PC-9 (cell line): ENCODE measurements at regions not wholly inside any gene's neighbourhood (a gene's known extent, or its start where the extent isn't known, plus 50 kb on each side); places are given as distances from the start of the nearest gene placed in this dataset.

Source experiments
- BruUV-seq: library from RNA; stranded (reverse); fragments of 400-500 nt; replicated peaks from 2 replicates; lab custom pipeline; 2021; lab: Mats Ljungman, UMichigan
- CTCF ChIA-PET: fragments of 300-600 bp; sonication (Branson Sonifier 250); formaldehyde crosslinking; loops from one replicate; lab custom pipeline; 2022; ENCODE audit warnings: antibody characterized with exemption; lab: Charles Lee
- POLR2A ChIA-PET: fragments of 300-600 bp; sonication (Branson Sonifier 250); formaldehyde crosslinking; loops from one replicate; lab custom pipeline; 2022; ENCODE audit warnings: antibody characterized with exemption; ENCODE audit not compliant: unreplicated experiment; lab: Charles Lee
- DNase-seq, 2 experiments: peaks; one replicate each; pipeline versions ENCODE4 v3.0.0 to v3.0.0-alpha.2; 2015 to 2022; ENCODE audit warnings: mixed read lengths in 1 of 2
- H2AFZ ChIP-seq: fragments of 200-600 bp; sonication (generic); 2 replicates; pipeline ENCODE4 v1.8.1; 2017; ENCODE audit warnings: antibody characterized with exemption
- H3F3A ChIP-seq: fragments of 200-600 bp; sonication (generic); 2 replicates; pipeline ENCODE4 v1.8.1; 2017; ENCODE audit warnings: antibody characterized with exemption, mild to moderate bottlenecking, low read depth; ENCODE audit not compliant: insufficient read depth
- H3K27ac ChIP-seq: fragments of 200-600 bp; sonication (generic); 2 replicates; pipeline ENCODE4 v1.6.1; 2016; ENCODE audit warnings: mixed run types
- H3K27me3 ChIP-seq: fragments of 200-600 bp; sonication (generic); 2 replicates; pipeline ENCODE4 v1.6.1; 2016; ENCODE audit warnings: low read depth, mixed run types; ENCODE audit not compliant: insufficient read depth
- H3K36me3 ChIP-seq: fragments of 200-600 bp; sonication (generic); 2 replicates; pipeline ENCODE4 v1.6.1; 2016; ENCODE audit warnings: low read depth, mixed run types
- H3K4me1 ChIP-seq: fragments of 200-600 bp; sonication (generic); replicated peaks from 2 replicates; pipeline ENCODE4 v1.6.1; 2016; ENCODE audit warnings: mixed run types; ENCODE audit not compliant: insufficient read depth
- H3K4me2 ChIP-seq: fragments of 200-600 bp; sonication (generic); 2 replicates; pipeline ENCODE4 v1.6.1; 2017; ENCODE audit warnings: mixed run types
- H3K4me3 ChIP-seq: fragments of 200-600 bp; sonication (generic); 2 replicates; pipeline ENCODE4 v1.6.1; 2016; ENCODE audit warnings: mixed run types
- H3K79me2 ChIP-seq: fragments of 200-600 bp; sonication (generic); 2 replicates; pipeline ENCODE4 v1.6.1; 2017; ENCODE audit warnings: low read depth, mixed run types
- H3K9me2 ChIP-seq: fragments of 200-600 bp; sonication (generic); 2 replicates; pipeline ENCODE4 v1.8.1; 2017; ENCODE audit warnings: mild to moderate bottlenecking; ENCODE audit not compliant: insufficient read depth
- H3K9me3 ChIP-seq: fragments of 200-600 bp; sonication (generic); 2 replicates; pipeline ENCODE4 v1.8.1; 2016; ENCODE audit warnings: low read depth; ENCODE audit not compliant: insufficient read depth
- H4K20me1 ChIP-seq: fragments of 200-600 bp; sonication (generic); 2 replicates; pipeline ENCODE4 v1.8.1; 2017; ENCODE audit not compliant: insufficient read depth
- EZH2 ChIP-seq: fragments of 200-600 bp; sonication (generic); IDR thresholded peaks from 2 replicates; pipeline ENCODE4 v1.8.0; 2017; ENCODE audit warnings: antibody characterized with exemption, low read depth
- intact Hi-C: fragments of 100-400 bp; cut with micrococcal nuclease; formaldehyde crosslinking; loops from one replicate; pipeline ENCODE4 v1.10.0; 2022; ENCODE audit not compliant: unreplicated experiment
- TF ChIP-seq, protein P1 (sequence below): fragments of 200-600 bp; sonication (generic); conservative IDR thresholded peaks from 2 replicates; pipeline ENCODE4 v1.6.1; 2017; ENCODE audit warnings: mixed run types, antibody characterized with exemption, mild to moderate bottlenecking, moderate library complexity

DNA sequence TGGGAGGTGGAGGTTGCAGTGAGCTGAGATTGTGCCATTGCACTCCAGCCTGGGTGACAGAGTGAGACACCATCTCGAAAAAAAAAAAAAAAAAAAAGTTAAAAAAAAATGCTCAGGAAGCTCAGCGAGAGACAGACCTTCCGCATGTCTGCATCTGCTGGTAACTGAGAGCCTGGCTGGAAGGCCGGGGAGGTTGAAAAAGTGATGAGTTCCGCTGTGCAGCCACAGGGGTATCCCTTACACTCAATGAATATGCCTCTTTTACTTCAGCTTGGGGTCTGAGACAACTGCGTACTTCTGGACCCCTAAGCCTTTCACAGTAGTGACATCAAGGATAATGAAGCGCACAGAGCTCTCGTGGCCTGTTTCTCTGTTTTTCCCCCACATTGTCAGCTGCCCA, 179.9 kb upstream of the KLF4 start:
- H3K79me2 ChIP-seq = no peaks in the 10 kb centered on the region
- H3K9me3 ChIP-seq = no peaks in the 10 kb centered on the region
- TF ChIP-seq EZH2 = no peak
- TF ChIP-seq, protein P1, sequence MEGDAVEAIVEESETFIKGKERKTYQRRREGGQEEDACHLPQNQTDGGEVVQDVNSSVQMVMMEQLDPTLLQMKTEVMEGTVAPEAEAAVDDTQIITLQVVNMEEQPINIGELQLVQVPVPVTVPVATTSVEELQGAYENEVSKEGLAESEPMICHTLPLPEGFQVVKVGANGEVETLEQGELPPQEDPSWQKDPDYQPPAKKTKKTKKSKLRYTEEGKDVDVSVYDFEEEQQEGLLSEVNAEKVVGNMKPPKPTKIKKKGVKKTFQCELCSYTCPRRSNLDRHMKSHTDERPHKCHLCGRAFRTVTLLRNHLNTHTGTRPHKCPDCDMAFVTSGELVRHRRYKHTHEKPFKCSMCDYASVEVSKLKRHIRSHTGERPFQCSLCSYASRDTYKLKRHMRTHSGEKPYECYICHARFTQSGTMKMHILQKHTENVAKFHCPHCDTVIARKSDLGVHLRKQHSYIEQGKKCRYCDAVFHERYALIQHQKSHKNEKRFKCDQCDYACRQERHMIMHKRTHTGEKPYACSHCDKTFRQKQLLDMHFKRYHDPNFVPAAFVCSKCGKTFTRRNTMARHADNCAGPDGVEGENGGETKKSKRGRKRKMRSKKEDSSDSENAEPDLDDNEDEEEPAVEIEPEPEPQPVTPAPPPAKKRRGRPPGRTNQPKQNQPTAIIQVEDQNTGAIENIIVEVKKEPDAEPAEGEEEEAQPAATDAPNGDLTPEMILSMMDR = no peak
- H3K27ac ChIP-seq = no peak overlapping the region
- BruUV-seq = no TSS peak
- H3K9me2 ChIP-seq = no peaks in the 10 kb centered on the region
- H2AFZ ChIP-seq = no peak overlapping the region
- no peak for DNase-seq
- no peaks in the 10 kb centered on the region for H3K4me1 ChIP-seq
- no peak overlapping the region for H3K4me2 ChIP-seq
- no peaks in the 10 kb centered on the region for H3K36me3 ChIP-seq
- H3K27me3 ChIP-seq = no peaks in the 10 kb centered on the region
- ChIA-PET POLR2A (no interaction called here), CTCF (interaction anchor here (0.6 kb wide), 1 partner anchor 134 kb away, joined by 8 read pairs; no protein-coding TSS in a partner anchor)
- intact Hi-C loops = no loop called here
- no peaks in the 10 kb centered on the region for H3F3A ChIP-seq
- H4K20me1 ChIP-seq = no peaks in the 10 kb centered on the region
- no peak overlapping the region for H3K4me3 ChIP-seq

GRCh38 chr9:107667231-107668070, 177.9 kb upstream of the KLF4 start:
- Histone ChIP-seq H3K9me2 (no peaks in the 10 kb centered on the region), H3K9me3 (no peaks in the 10 kb centered on the region), H3K79me2 (no peaks in the 10 kb centered on the region), H4K20me1 (no peaks in the 10 kb centered on the region), H2AFZ (no peak overlapping the region), H3K4me2 (no peak overlapping the region), H3K4me3 (no peak overlapping the region), H3K27me3 (no peaks in the 10 kb centered on the region), H3K27ac (no peak overlapping the region), H3K4me1 (no peaks in the 10 kb centered on the region), H3F3A (no peaks in the 10 kb centered on the region), H3K36me3 (no peaks in the 10 kb centered on the region)
- no peak for DNase-seq
- CTCF ChIA-PET = no interaction called here
- no peak for TF ChIP-seq EZH2
- TF ChIP-seq, protein P1 = no peak
- intact Hi-C loops = no loop called here
- POLR2A ChIA-PET = interaction anchor here (0.7 kb wide), 1 partner anchor 133 kb away, joined by 3 read pairs; no protein-coding TSS in a partner anchor
- BruUV-seq = no TSS peak

DNA sequence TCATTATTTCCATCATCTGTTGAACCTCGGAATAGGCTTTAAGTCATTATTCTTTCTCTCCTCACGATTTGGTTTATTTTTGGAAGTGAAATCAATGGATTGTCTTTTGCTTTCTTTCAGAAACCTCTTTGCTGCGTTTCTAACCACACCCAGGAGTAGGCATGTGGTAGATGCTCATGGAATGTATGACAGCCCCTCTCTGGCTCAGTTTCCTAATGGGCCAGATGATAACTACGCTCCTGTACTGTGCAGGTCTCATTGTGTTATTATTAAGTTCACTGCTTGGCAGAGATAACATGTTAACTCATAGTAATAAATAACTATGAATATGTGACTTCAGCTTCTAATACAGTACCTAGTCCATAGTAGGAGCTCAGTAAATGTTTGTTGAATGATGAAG, 175.5 kb upstream of the KLF4 start:
- Histone ChIP-seq H3K27me3 (no peaks in the 10 kb centered on the region), H3K4me3 (no peak overlapping the region), H4K20me1 (no peaks in the 10 kb centered on the region), H3K36me3 (no peaks in the 10 kb centered on the region), H3K4me2 (no peak overlapping the region), H2AFZ (no peak overlapping the region), H3F3A (no peaks in the 10 kb centered on the region), H3K4me1 (no peaks in the 10 kb centered on the region), H3K79me2 (no peaks in the 10 kb centered on the region), H3K9me3 (no peaks in the 10 kb centered on the region), H3K27ac (no peak overlapping the region), H3K9me2 (no peaks in the 10 kb centered on the region)
- no peak for TF ChIP-seq EZH2
- TF ChIP-seq, protein P1 = no peak
- intact Hi-C loops = no loop called here
- POLR2A ChIA-PET = no interaction called here
- CTCF ChIA-PET = no interaction called here
- BruUV-seq = no TSS peak
- DNase-seq = no peak
